SK-N-MC (cell line): ENCODE measurements at regions not wholly inside any gene's neighbourhood (a gene's known extent, or its start where the extent isn't known, plus 50 kb on each side); places are given as distances from the start of the nearest gene placed in this dataset.

Experiments
- DNase-seq: peaks from one replicate; pipeline ENCODE4 v3.0.0-alpha.2; 2011; ENCODE audit warnings: low read depth, low spot score
- H3K27ac ChIP-seq: fragments of 200-600 bp; sonication (generic); 2 replicates; pipeline ENCODE4 v1.5.1; 2016; ENCODE audit warnings: mixed run types
- H3K36me3 ChIP-seq: fragments of 200-600 bp; sonication (generic); 2 replicates; pipeline ENCODE4 v1.6.1; 2017; ENCODE audit warnings: antibody characterized with exemption, low read length, mixed read lengths; ENCODE audit not compliant: insufficient read depth
- H3K4me3 ChIP-seq: fragments of 200-600 bp; sonication (generic); 2 replicates; pipeline ENCODE4 v1.5.1; 2016
- H3K9ac ChIP-seq: fragments of 200-600 bp; sonication (generic); 2 replicates; pipeline ENCODE4 v1.8.0; 2017; ENCODE audit warnings: mixed run types, mixed read lengths; ENCODE audit not compliant: insufficient read length
- H3K9me3 ChIP-seq: fragments of 200-600 bp; sonication (generic); 2 replicates; pipeline ENCODE4 v1.6.1; 2017; ENCODE audit warnings: low read depth, mild to moderate bottlenecking, antibody characterized with exemption, low read length, moderate library complexity, mixed read lengths
- EZH2 ChIP-seq: fragments of 200-600 bp; sonication (generic); IDR thresholded peaks from one replicate; pipeline ENCODE4 v1.6.1; 2017; ENCODE audit warnings: antibody characterized with exemption
- FOXP2 ChIP-seq: optimal IDR thresholded peaks from 2 replicates; pipeline ENCODE3; 2011; ENCODE audit warnings: mild to moderate bottlenecking, moderate library complexity; ENCODE audit not compliant: insufficient read depth; ENCODE audit errors: extremely low read length, control extremely low read depth
- POLR2AphosphoS5 ChIP-seq: IDR thresholded peaks from 2 replicates; pipeline ENCODE4 v1.6.1; 2012; ENCODE audit warnings: mild to moderate bottlenecking, low read depth, low read length, borderline replicate concordance

GRCh38 chr7:98526059-98526458 lies 91.0 kb upstream of the NPTX2 start:
- Histone ChIP-seq H3K4me3 (no peak overlapping the region), H3K36me3 (no peaks in the 10 kb centered on the region), H3K27ac (no peak overlapping the region), H3K9ac (no peak overlapping the region), H3K9me3 (no peaks in the 10 kb centered on the region)
- DNase-seq = no peak
- TF ChIP-seq EZH2 (no peak), FOXP2 (no peak), POLR2AphosphoS5 (no peak)

- H3K4me3 ChIP-seq = no peak overlapping the region
- H3K36me3 ChIP-seq = no peaks in the 10 kb centered on the region
- no peaks in the 10 kb centered on the region for H3K9me3 ChIP-seq
- DNase-seq = no peak
- no peak overlapping the region for H3K27ac ChIP-seq
- TF ChIP-seq FOXP2 (no peak), POLR2AphosphoS5 (no peak), EZH2 (no peak)
- H3K9ac ChIP-seq = no peak overlapping the region
These were observed 95.9 kb upstream of the NPTX2 start for GRCh38 chr7:98521089-98521692.

- Histone ChIP-seq H3K4me3 (no peak overlapping the region), H3K36me3 (no peaks in the 10 kb centered on the region), H3K27ac (no peak overlapping the region), H3K9me3 (no peaks in the 10 kb centered on the region), H3K9ac (no peak overlapping the region)
- no peak for DNase-seq
- no peak for TF ChIP-seq POLR2AphosphoS5
- no peak for TF ChIP-seq FOXP2
- TF ChIP-seq EZH2 = no peak
These were observed 96.6 kb upstream of the NPTX2 start for GRCh38 chr7:98520356-98520951.

- no peak overlapping the region for H3K27ac ChIP-seq
- H3K9me3 ChIP-seq = no peaks in the 10 kb centered on the region
- no peak overlapping the region for H3K4me3 ChIP-seq
- no peaks in the 10 kb centered on the region for H3K36me3 ChIP-seq
- TF ChIP-seq EZH2 (no peak), FOXP2 (no peak), POLR2AphosphoS5 (no peak)
- H3K9ac ChIP-seq = no peak overlapping the region
- no peak for DNase-seq
These were observed 98.7 kb upstream of the NPTX2 start for GRCh38 chr7:98518159-98518947.

GRCh38 chr7:98515201-98515600 lies 101.9 kb upstream of the NPTX2 start:
- no peaks in the 10 kb centered on the region for H3K36me3 ChIP-seq

GRCh38 chr7:98514211-98515031 lies 102.7 kb upstream of the NPTX2 start:
- Histone ChIP-seq H3K9me3 (no peaks in the 10 kb centered on the region), H3K9ac (no peak overlapping the region), H3K4me3 (no peak overlapping the region), H3K27ac (no peak overlapping the region), H3K36me3 (no peaks in the 10 kb centered on the region)
- no peak for DNase-seq
- no peak for TF ChIP-seq POLR2AphosphoS5
- TF ChIP-seq EZH2 = no peak
- no peak for TF ChIP-seq FOXP2

More at GRCh38 chr7:98515201-98515600, 101.9 kb upstream of the NPTX2 start:
- TF ChIP-seq FOXP2 = no peak
- TF ChIP-seq EZH2 = no peak
- TF ChIP-seq POLR2AphosphoS5 = no peak
- H3K9me3 ChIP-seq = no peaks in the 10 kb centered on the region
- no peak overlapping the region for H3K4me3 ChIP-seq
- H3K27ac ChIP-seq = no peak overlapping the region
- DNase-seq = no peak
- no peak overlapping the region for H3K9ac ChIP-seq

- Histone ChIP-seq H3K27ac (no peak overlapping the region), H3K4me3 (no peak overlapping the region), H3K9ac (no peak overlapping the region), H3K9me3 (no peaks in the 10 kb centered on the region), H3K36me3 (no peaks in the 10 kb centered on the region)
- TF ChIP-seq POLR2AphosphoS5 (no peak), FOXP2 (no peak), EZH2 (no peak)
- no peak for DNase-seq
These were observed 105.9 kb upstream of the NPTX2 start for GRCh38 chr7:98511175-98511574.

- H3K9ac ChIP-seq = no peak overlapping the region
- DNase-seq = no peak
- no peaks in the 10 kb centered on the region for H3K36me3 ChIP-seq
- no peak overlapping the region for H3K27ac ChIP-seq
- TF ChIP-seq POLR2AphosphoS5 = no peak
- TF ChIP-seq FOXP2 = no peak
- TF ChIP-seq EZH2 = no peak
- no peak overlapping the region for H3K4me3 ChIP-seq
- H3K9me3 ChIP-seq = no peaks in the 10 kb centered on the region
These were observed 107.2 kb upstream of the NPTX2 start for GRCh38 chr7:98509836-98510235.
